GM18505 (cell line): ENCODE measurements at regions not wholly inside any gene's neighbourhood (a gene's known extent, or its start where the extent isn't known, plus 50 kb on each side); places are given as distances from the start of the nearest gene placed in this dataset.

Source experiments
- ATAC-seq: cut with Tn5 transposase; IDR thresholded peaks from one replicate; pipeline ENCODE4 v1.9.1; 2021; ENCODE audit not compliant: unreplicated experiment
- POLR2A ChIP-seq: IDR thresholded peaks from 4 replicates; pipeline ENCODE4 v1.6.1; 2011; ENCODE audit warnings: borderline replicate concordance; ENCODE audit not compliant: insufficient read depth, insufficient read length; ENCODE audit errors: extremely low read depth

- no peak for ATAC-seq
- TF ChIP-seq POLR2A, result no peak
Measured at GRCh38 chr12:30384976-30385375, 310.7 kb downstream of the IPO8 start.

- TF ChIP-seq POLR2A, result no peak
- no peak for ATAC-seq
Measured at GRCh38 chr12:30378307-30378706, 317.4 kb downstream of the IPO8 start.

GRCh38 chr12:30364822-30365221 lies 330.8 kb downstream of the IPO8 start:
- no peak for TF ChIP-seq POLR2A
- no peak for ATAC-seq

- ATAC-seq, result no peak
- no peak for TF ChIP-seq POLR2A
Measured at GRCh38 chr12:30361145-30361544, 334.5 kb downstream of the IPO8 start.

GRCh38 chr12:30358671-30359070 lies 337.0 kb downstream of the IPO8 start:
- no peak for ATAC-seq
- TF ChIP-seq POLR2A, result no peak

- TF ChIP-seq POLR2A, result no peak
- ATAC-seq, result no peak
Measured at GRCh38 chr12:30357766-30358490, 337.7 kb downstream of the IPO8 start.

GRCh38 chr12:30345744-30346471 lies 349.8 kb downstream of the IPO8 start:
- TF ChIP-seq POLR2A, result no peak
- ATAC-seq, result no peak

GRCh38 chr12:30330565-30330964 lies 365.1 kb downstream of the IPO8 start:
- ATAC-seq, result no peak

GRCh38 chr12:30329281-30329680 lies 366.4 kb downstream of the IPO8 start:
- ATAC-seq, result no peak
- TF ChIP-seq POLR2A, result no peak

More at GRCh38 chr12:30330565-30330964, 365.1 kb downstream of the IPO8 start:
- TF ChIP-seq POLR2A, result no peak

- no peak for TF ChIP-seq POLR2A
- no peak for ATAC-seq
Measured at GRCh38 chr12:30323008-30323407, 372.7 kb downstream of the IPO8 start.

GRCh38 chr12:30320561-30320960 lies 375.1 kb downstream of the IPO8 start:
- TF ChIP-seq POLR2A, result no peak
- ATAC-seq, result no peak

GRCh38 chr12:30314506-30315100 lies 381.1 kb downstream of the IPO8 start:
- no peak for TF ChIP-seq POLR2A
- no peak for ATAC-seq

- no peak for ATAC-seq
- TF ChIP-seq POLR2A, result no peak
Measured at GRCh38 chr12:30308010-30308717, 387.5 kb downstream of the IPO8 start.
